H1 (cell line): ENCODE measurements at regions not wholly inside any gene's neighbourhood (a gene's known extent, or its start where the extent isn't known, plus 50 kb on each side); places are given as distances from the start of the nearest gene placed in this dataset.

ENCODE experiments used
- CTCF ChIP-seq, 3 experiments: IDR thresholded peaks; 1 replicate in 2 of 3; 2 replicates in 1 of 3; pipeline versions ENCODE4 v1.5.1 to v1.6.1; 2011; ENCODE audit warnings: low read length in 3 of 3, mild to moderate bottlenecking in 3 of 3, inconsistent platforms in 2 of 3, low read depth in 1 of 3, moderate library complexity in 1 of 3; ENCODE audit not compliant: insufficient read depth in 1 of 3; ENCODE audit errors: control extremely low read depth in 1 of 3
- EP300 ChIP-seq, 2 experiments: IDR thresholded peaks; 1 replicate in 1 of 2; 2 replicates in 1 of 2; pipeline ENCODE4 v1.6.1; 2011 to 2012; ENCODE audit warnings: low read depth in 2 of 2, low read length in 2 of 2, mild to moderate bottlenecking in 2 of 2, borderline replicate concordance in 1 of 2, inconsistent platforms in 1 of 2, moderate library complexity in 1 of 2
- GTF2F1 ChIP-seq: IDR thresholded peaks from 2 replicates; pipeline ENCODE4 v1.6.1; 2012; ENCODE audit warnings: low read depth, low read length, improper control_type of control experiment, borderline replicate concordance
- JUN ChIP-seq: IDR thresholded peaks from 2 replicates; pipeline ENCODE4 v1.6.1; 2011; ENCODE audit warnings: low read depth, mild to moderate bottlenecking, improper control_type of control experiment, low read length
- POLR2A ChIP-seq, 2 experiments: IDR thresholded peaks; 1 replicate in 1 of 2; 2 replicates in 1 of 2; pipeline ENCODE4 v1.6.1; 2011; ENCODE audit warnings: low read depth in 2 of 2, low read length in 2 of 2, mild to moderate bottlenecking in 2 of 2; ENCODE audit errors: control extremely low read depth in 1 of 2
- SIN3A ChIP-seq, 2 experiments: IDR thresholded peaks in 1 of 2; conservative IDR thresholded peaks in 1 of 2; 2 replicates each; pipeline ENCODE4 v1.6.1; 2011 to 2012; ENCODE audit warnings: low read length in 2 of 2, improper control_type of control experiment in 1 of 2, low read depth in 1 of 2, mild to moderate bottlenecking in 1 of 2
- SP1 ChIP-seq: IDR thresholded peaks from 2 replicates; pipeline ENCODE4 v1.6.1; 2011; ENCODE audit warnings: low read depth, low read length
- TAF1 ChIP-seq: IDR thresholded peaks from 2 replicates; pipeline ENCODE4 v1.6.1; 2011; ENCODE audit warnings: mild to moderate bottlenecking, low read depth, low read length
- USF2 ChIP-seq: IDR thresholded peaks from 2 replicates; pipeline ENCODE4 v1.6.1; 2011; ENCODE audit warnings: low read length, improper control_type of control experiment
- YY1 ChIP-seq: IDR thresholded peaks from 2 replicates; pipeline ENCODE4 v1.6.1; 2011; ENCODE audit warnings: low read depth, mild to moderate bottlenecking, low read length

GRCh38 chr12:34342048-34342447 is 319.8 kb downstream of the ALG10 start:
- TF ChIP-seq JUN: no peak
- no peak for TF ChIP-seq CTCF (IDR thresholded peaks at IDR 0.05; ENCODE audit: control extremely low read depth in 1 of 3, insufficient read depth in 1 of 3, low read depth in 1 of 3, low read length in 3 of 3)
- no peak for TF ChIP-seq YY1
- TF ChIP-seq SP1: no peak
- no peak for TF ChIP-seq EP300 (IDR thresholded peaks at IDR 0.05; ENCODE audit: borderline replicate concordance in 1 of 2, low read depth in 2 of 2, low read length in 2 of 2)
- no peak for TF ChIP-seq POLR2A (IDR thresholded peaks at IDR 0.05; ENCODE audit: control extremely low read depth in 1 of 2, low read depth in 2 of 2, low read length in 2 of 2)
- no peak for TF ChIP-seq USF2
- TF ChIP-seq TAF1: no peak
- TF ChIP-seq GTF2F1: no peak
- no peak for TF ChIP-seq SIN3A (conservative IDR thresholded peaks at IDR 0.05 in 1 of 2, IDR thresholded peaks at IDR 0.05 in 1 of 2; ENCODE audit: low read depth in 1 of 2, low read length in 2 of 2)
